Spleen (tissue), 7 donors: ENCODE measurements at regions not wholly inside any gene's neighbourhood (a gene's known extent, or its start where the extent isn't known, plus 50 kb on each side); places are given as distances from the start of the nearest gene placed in this dataset.

ENCODE experiments used
- POLR2A ChIP-seq, 3 donors: fragments of 450-650 bp; IDR thresholded peaks; one replicate each; pipeline ENCODE4 v1.5.1; 2017; ENCODE audit warnings: antibody characterized with exemption in 3 of 3, mild to moderate bottlenecking in 1 of 3
- TF ChIP-seq, protein P1 (sequence below), 11 experiments: fragments of 200-600 bp in 7 of 11; fragments of 450-650 bp in 4 of 11; sonication (generic) in 4 of 11; IDR thresholded peaks in 8 of 11; conservative IDR thresholded peaks in 3 of 11; 1 replicate in 7 of 11; 2 replicates in 4 of 11; pipeline versions ENCODE4 v1.4.0 to v1.8.0; 2016 to 2021; ENCODE audit warnings: antibody characterized with exemption in 11 of 11, inconsistent platforms in 4 of 11, mild to moderate bottlenecking in 1 of 11
- donor health status: DM: no; HTN: no; CAD: no; lungs with moderate emphysema.
- donor health status: DM: no; HTN: no; CAD: no.
- donor health status: DM: no; HTN: no; CAD: no.

DNA sequence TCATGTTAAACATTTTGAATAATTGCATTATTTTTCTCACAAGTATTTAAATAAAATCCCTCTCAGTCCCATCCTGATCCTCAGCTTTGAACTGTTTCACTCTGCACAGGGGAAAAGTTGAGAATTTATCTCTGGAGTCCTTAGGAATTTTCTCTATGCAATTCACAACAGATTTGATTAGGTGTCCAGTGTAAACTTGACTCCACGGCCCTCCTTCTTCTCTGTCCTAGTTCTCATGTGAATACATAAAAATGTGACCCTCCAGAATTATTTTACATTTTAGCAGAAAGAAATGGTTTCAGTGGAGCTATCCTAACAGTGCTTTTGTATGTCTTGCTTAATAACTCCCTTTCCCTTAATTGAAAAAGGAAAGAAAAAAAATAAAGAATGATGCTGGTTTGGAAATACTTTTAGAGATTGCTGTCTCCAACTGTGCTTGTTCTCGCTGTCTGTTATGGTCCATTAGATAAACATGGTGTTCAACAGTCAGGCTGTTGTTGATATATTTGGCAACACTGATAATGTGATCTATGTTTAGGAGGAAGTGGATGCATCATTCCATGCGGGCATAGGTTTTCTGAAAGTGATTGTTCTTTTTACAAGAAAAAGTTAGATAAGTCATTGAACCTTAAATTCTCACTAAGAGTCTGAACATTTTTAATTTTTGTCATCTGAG, 599.4 kb upstream of the CITED2 start:
- TF ChIP-seq, protein P1, sequence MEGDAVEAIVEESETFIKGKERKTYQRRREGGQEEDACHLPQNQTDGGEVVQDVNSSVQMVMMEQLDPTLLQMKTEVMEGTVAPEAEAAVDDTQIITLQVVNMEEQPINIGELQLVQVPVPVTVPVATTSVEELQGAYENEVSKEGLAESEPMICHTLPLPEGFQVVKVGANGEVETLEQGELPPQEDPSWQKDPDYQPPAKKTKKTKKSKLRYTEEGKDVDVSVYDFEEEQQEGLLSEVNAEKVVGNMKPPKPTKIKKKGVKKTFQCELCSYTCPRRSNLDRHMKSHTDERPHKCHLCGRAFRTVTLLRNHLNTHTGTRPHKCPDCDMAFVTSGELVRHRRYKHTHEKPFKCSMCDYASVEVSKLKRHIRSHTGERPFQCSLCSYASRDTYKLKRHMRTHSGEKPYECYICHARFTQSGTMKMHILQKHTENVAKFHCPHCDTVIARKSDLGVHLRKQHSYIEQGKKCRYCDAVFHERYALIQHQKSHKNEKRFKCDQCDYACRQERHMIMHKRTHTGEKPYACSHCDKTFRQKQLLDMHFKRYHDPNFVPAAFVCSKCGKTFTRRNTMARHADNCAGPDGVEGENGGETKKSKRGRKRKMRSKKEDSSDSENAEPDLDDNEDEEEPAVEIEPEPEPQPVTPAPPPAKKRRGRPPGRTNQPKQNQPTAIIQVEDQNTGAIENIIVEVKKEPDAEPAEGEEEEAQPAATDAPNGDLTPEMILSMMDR (IDR thresholded peaks at IDR 0.05 in 8 of 11, conservative IDR thresholded peaks at IDR 0.05 in 3 of 11): no peak
- TF ChIP-seq POLR2A (IDR thresholded peaks at IDR 0.05): no peak
